Chondrocyte (in vitro differentiated cells): ENCODE measurements at regions not wholly inside any gene's neighbourhood (a gene's known extent, or its start where the extent isn't known, plus 50 kb on each side); places are given as distances from the start of the nearest gene placed in this dataset.

ENCODE experiments used
- DNase-seq: peaks from one replicate; pipeline ENCODE4 v3.0.0; 2021; ENCODE audit warnings: mixed read lengths, low spot score
- H3K27ac Mint-ChIP-seq: one replicate; pipeline ENCODE4 v1.8.0; 2021; ENCODE audit warnings: mild to moderate bottlenecking, moderate library complexity, mixed read lengths; ENCODE audit not compliant: unreplicated experiment
- H3K27me3 Mint-ChIP-seq: 2 replicates; pipeline ENCODE4 v1.8.0; 2021; ENCODE audit warnings: low read depth, mixed read lengths
- H3K36me3 Mint-ChIP-seq: 2 replicates; pipeline ENCODE4 v1.8.0; 2021; ENCODE audit warnings: low read depth, mixed read lengths
- H3K4me1 Mint-ChIP-seq: 2 replicates; pipeline ENCODE4 v1.8.0; 2021; ENCODE audit warnings: low read depth, mild to moderate bottlenecking, mixed read lengths
- H3K4me3 Mint-ChIP-seq: one replicate; pipeline ENCODE4 v1.8.0; 2021; ENCODE audit warnings: mild to moderate bottlenecking, moderate library complexity, mixed read lengths; ENCODE audit not compliant: unreplicated experiment
- H3K9me3 Mint-ChIP-seq: 2 replicates; pipeline ENCODE4 v1.8.0; 2021; ENCODE audit warnings: low read depth, mixed read lengths
- CTCF ChIP-seq: fragments of 200-600 bp; sonication (generic); IDR thresholded peaks from 2 replicates; pipeline ENCODE4 v1.5.0; 2021; ENCODE audit warnings: antibody characterized with exemption, mild to moderate bottlenecking, moderate library complexity

GRCh38 chr11:15710580-15711275 is 596.0 kb downstream of the INSC start:
- H3K4me1 Mint-ChIP-seq, result peaks cover 14% of the 10 kb centered on the region
- no peak for DNase-seq
- H3K36me3 Mint-ChIP-seq, result no peaks in the 10 kb centered on the region
- no peaks in the 10 kb centered on the region for H3K27me3 Mint-ChIP-seq
- no peaks in the 10 kb centered on the region for H3K9me3 Mint-ChIP-seq
- no peak overlapping the region for H3K4me3 Mint-ChIP-seq
- no peak overlapping the region for H3K27ac Mint-ChIP-seq
- TF ChIP-seq CTCF, result no peak

GRCh38 chr11:15711311-15711710 is 596.6 kb downstream of the INSC start:
- H3K36me3 Mint-ChIP-seq, result no peaks in the 10 kb centered on the region
- H3K9me3 Mint-ChIP-seq, result no peaks in the 10 kb centered on the region
- TF ChIP-seq CTCF, result no peak
- no peak overlapping the region for H3K27ac Mint-ChIP-seq
- H3K4me1 Mint-ChIP-seq, result peaks cover 14% of the 10 kb centered on the region
- no peak for DNase-seq
- no peaks in the 10 kb centered on the region for H3K27me3 Mint-ChIP-seq
- no peak overlapping the region for H3K4me3 Mint-ChIP-seq

GRCh38 chr11:15714641-15715399 is 600.1 kb downstream of the INSC start:
- no peaks in the 10 kb centered on the region for H3K9me3 Mint-ChIP-seq

GRCh38 chr11:15716550-15716949 is 601.8 kb downstream of the INSC start:
- TF ChIP-seq CTCF, result no peak

More at GRCh38 chr11:15714641-15715399, 600.1 kb downstream of the INSC start:
- Mint-ChIP-seq H3K4me3 (no peak overlapping the region), H3K27me3 (peaks cover 5% of the 10 kb centered on the region), H3K27ac (no peak overlapping the region), H3K36me3 (no peaks in the 10 kb centered on the region), H3K4me1 (peaks cover 3% of the 10 kb centered on the region)
- TF ChIP-seq CTCF, result no peak
- DNase-seq, result no peak

GRCh38 chr11:15720460-15720859 is 605.7 kb downstream of the INSC start:
- no peaks in the 10 kb centered on the region for H3K9me3 Mint-ChIP-seq
- no peak for TF ChIP-seq CTCF
- no peak overlapping the region for H3K27ac Mint-ChIP-seq
- H3K4me3 Mint-ChIP-seq, result no peak overlapping the region
- peaks cover 5% of the 10 kb centered on the region for H3K27me3 Mint-ChIP-seq
- H3K4me1 Mint-ChIP-seq, result no peaks in the 10 kb centered on the region
- no peak for DNase-seq
- H3K36me3 Mint-ChIP-seq, result no peaks in the 10 kb centered on the region

More at GRCh38 chr11:15716550-15716949, 601.8 kb downstream of the INSC start:
- Mint-ChIP-seq H3K4me3 (no peak overlapping the region), H3K36me3 (no peaks in the 10 kb centered on the region), H3K27me3 (peaks cover 5% of the 10 kb centered on the region), H3K27ac (no peak overlapping the region), H3K9me3 (no peaks in the 10 kb centered on the region), H3K4me1 (peaks cover 3% of the 10 kb centered on the region)
- no peak for DNase-seq
